ENCODE measurements at regions not wholly inside any gene's neighbourhood (a gene's known extent, or its start where the extent isn't known, plus 50 kb on each side); places are given as distances from the start of the nearest gene placed in this dataset.
A peak's percentile ranks its signal among the peaks of the same experiment; 100 is the strongest.

GRCh38 chr2:126774290-126774689 is 118.3 kb downstream of the GYPC start:
- no peak for DNase-seq (ENCODE audit: low read depth in 1 of 2, low spot score in 1 of 2)

- no peak for DNase-seq (ENCODE audit: low read depth in 1 of 2, low spot score in 1 of 2)
Measured at GRCh38 chr2:126774761-126775160, 118.8 kb downstream of the GYPC start.

- no peak for DNase-seq (ENCODE audit: low read depth in 1 of 2, low spot score in 1 of 2)
Measured at GRCh38 chr2:126775300-126775985, 119.5 kb downstream of the GYPC start.

GRCh38 chr2:126776255-126776654 is 120.3 kb downstream of the GYPC start:
- no peak for DNase-seq (ENCODE audit: low read depth in 1 of 2, low spot score in 1 of 2)

- peak; percentile 64 to 74 for DNase-seq (ENCODE audit: low read depth in 1 of 2, low spot score in 1 of 2)
Measured at GRCh38 chr2:126776692-126777619, 121.0 kb downstream of the GYPC start.

- DNase-seq (ENCODE audit: low read depth in 1 of 2, low spot score in 1 of 2): no peak
Measured at GRCh38 chr2:126777620-126777978, 121.1 kb upstream of the TEX51 start.

- DNase-seq (ENCODE audit: low read depth in 1 of 2, low spot score in 1 of 2): no peak
Measured at GRCh38 chr2:126778561-126779501, 119.9 kb upstream of the TEX51 start.

- no peak for DNase-seq (ENCODE audit: low read depth in 1 of 2, low spot score in 1 of 2)
Measured at GRCh38 chr2:126781206-126781605, 117.5 kb upstream of the TEX51 start.

GRCh38 chr2:126781806-126782205 is 116.9 kb upstream of the TEX51 start:
- DNase-seq (ENCODE audit: low read depth in 1 of 2, low spot score in 1 of 2): no peak

- DNase-seq (ENCODE audit: low read depth in 1 of 2, low spot score in 1 of 2): no peak
Measured at GRCh38 chr2:126782648-126783047, 116.0 kb upstream of the TEX51 start.

- DNase-seq (ENCODE audit: low read depth in 1 of 2, low spot score in 1 of 2): no peak
Measured at GRCh38 chr2:126783341-126783740, 115.3 kb upstream of the TEX51 start.

GRCh38 chr2:126784045-126784444 is 114.6 kb upstream of the TEX51 start:
- DNase-seq (ENCODE audit: low read depth in 1 of 2, low spot score in 1 of 2): no peak

- DNase-seq (ENCODE audit: low read depth in 1 of 2, low spot score in 1 of 2): no peak
Measured at GRCh38 chr2:126784621-126785020, 114.1 kb upstream of the TEX51 start.

- DNase-seq (ENCODE audit: low read depth in 1 of 2, low spot score in 1 of 2): no peak
Measured at GRCh38 chr2:126785236-126785635, 113.5 kb upstream of the TEX51 start.

GRCh38 chr2:126785862-126786261 is 112.8 kb upstream of the TEX51 start:
- DNase-seq (ENCODE audit: low read depth in 1 of 2, low spot score in 1 of 2): no peak

- no peak for DNase-seq (ENCODE audit: low read depth in 1 of 2, low spot score in 1 of 2)
Measured at GRCh38 chr2:126786765-126787164, 111.9 kb upstream of the TEX51 start.

GRCh38 chr2:126787289-126787688 is 111.4 kb upstream of the TEX51 start:
- no peak for DNase-seq (ENCODE audit: low read depth in 1 of 2, low spot score in 1 of 2)

- DNase-seq (ENCODE audit: low read depth in 1 of 2, low spot score in 1 of 2): no peak
Measured at GRCh38 chr2:126788113-126788512, 110.6 kb upstream of the TEX51 start.

GRCh38 chr2:126788652-126789051 is 110.0 kb upstream of the TEX51 start:
- DNase-seq (ENCODE audit: low read depth in 1 of 2, low spot score in 1 of 2): no peak

- no peak for DNase-seq (ENCODE audit: low read depth in 1 of 2, low spot score in 1 of 2)
Measured at GRCh38 chr2:126790987-126791780, 107.5 kb upstream of the TEX51 start.

GRCh38 chr2:126792186-126792585 is 106.5 kb upstream of the TEX51 start:
- no peak for DNase-seq (ENCODE audit: low read depth in 1 of 2, low spot score in 1 of 2)

Measured in activated T-helper 1 cell treated with anti-CD3 and anti-CD28 coated beads, Interleukin-2, amount 50 U/mL, for 16 hours (primary cell).